Jurkat, Clone E6-1 (cell line): ENCODE measurements at regions not wholly inside any gene's neighbourhood (a gene's known extent, or its start where the extent isn't known, plus 50 kb on each side); places are given as distances from the start of the nearest gene placed in this dataset.
"Not testable (repeated sequence)": the region's sequence is repeated elsewhere in the genome, so short reads cannot be mapped to it uniquely, and the experiment has no call there.

Experiments used
- DNase-seq: peaks from one replicate; pipeline ENCODE4 v3.0.0-alpha.2; 2011; ENCODE audit warnings: low read depth, low spot score
- H3K4me3 ChIP-seq: 2 replicates; pipeline ENCODE4 v1.5.1; 2011; ENCODE audit warnings: mild to moderate bottlenecking, low read length, control low read depth, moderate library complexity

GRCh38 chr18:44548291-44549221 is 132.1 kb upstream of the SETBP1 start:
- H3K4me3 ChIP-seq: no peak overlapping the region
- DNase-seq: peak; percentile 10

GRCh38 chr18:44552706-44553105 is 128.0 kb upstream of the SETBP1 start:
- DNase-seq: no peak
- H3K4me3 ChIP-seq: no peak overlapping the region

- H3K4me3 ChIP-seq: no peak overlapping the region
- DNase-seq: no peak
Measured at GRCh38 chr18:44556296-44556695, 124.4 kb upstream of the SETBP1 start.

GRCh38 chr18:44557616-44558151 is 123.0 kb upstream of the SETBP1 start:
- no peak overlapping the region for H3K4me3 ChIP-seq
- DNase-seq: no peak

- no peak overlapping the region for H3K4me3 ChIP-seq
- DNase-seq: no peak
Measured at GRCh38 chr18:44558767-44559166, 121.9 kb upstream of the SETBP1 start.

GRCh38 chr18:44562986-44563385 is 117.7 kb upstream of the SETBP1 start:
- DNase-seq: no peak
- H3K4me3 ChIP-seq: no peak overlapping the region

GRCh38 chr18:44564922-44565321 is 115.8 kb upstream of the SETBP1 start:
- no peak for DNase-seq
- H3K4me3 ChIP-seq: no peak overlapping the region

GRCh38 chr18:44568342-44568741 is 112.3 kb upstream of the SETBP1 start:
- no peak for DNase-seq
- H3K4me3 ChIP-seq: no peak overlapping the region

GRCh38 chr18:44568986-44569385 is 111.7 kb upstream of the SETBP1 start:
- no peak for DNase-seq

GRCh38 chr18:44569391-44570055 is 111.2 kb upstream of the SETBP1 start:
- no peak overlapping the region for H3K4me3 ChIP-seq
- DNase-seq: no peak

More at GRCh38 chr18:44568986-44569385, 111.7 kb upstream of the SETBP1 start:
- no peak overlapping the region for H3K4me3 ChIP-seq

- peak; percentile 34 for DNase-seq
- no peak overlapping the region for H3K4me3 ChIP-seq
Measured at GRCh38 chr18:44579028-44579702, 101.5 kb upstream of the SETBP1 start.

GRCh38 chr18:44579745-44580144 is 100.9 kb upstream of the SETBP1 start:
- no peak for DNase-seq
- H3K4me3 ChIP-seq: no peak overlapping the region

- H3K4me3 ChIP-seq: no peak overlapping the region
Measured at GRCh38 chr18:44580159-44580558, 100.5 kb upstream of the SETBP1 start.

GRCh38 chr18:44580782-44581181 is 99.9 kb upstream of the SETBP1 start:
- H3K4me3 ChIP-seq, DNase-seq: not testable (repeated sequence)

More at GRCh38 chr18:44580159-44580558, 100.5 kb upstream of the SETBP1 start:
- no peak for DNase-seq

GRCh38 chr18:44582456-44582855 is 98.2 kb upstream of the SETBP1 start:
- no peak overlapping the region for H3K4me3 ChIP-seq
- DNase-seq: no peak

GRCh38 chr18:44584900-44585299 is 95.8 kb upstream of the SETBP1 start:
- no peak for DNase-seq
- H3K4me3 ChIP-seq: no peak overlapping the region

- DNase-seq: no peak
- no peak overlapping the region for H3K4me3 ChIP-seq
Measured at GRCh38 chr18:44586782-44587524, 93.7 kb upstream of the SETBP1 start.

GRCh38 chr18:44588508-44588907 is 92.2 kb upstream of the SETBP1 start:
- DNase-seq: no peak
- no peak overlapping the region for H3K4me3 ChIP-seq
